ENCODE measurements at regions not wholly inside any gene's neighbourhood (a gene's known extent, or its start where the extent isn't known, plus 50 kb on each side); places are given as distances from the start of the nearest gene placed in this dataset.

GRCh38 chr12:34206061-34206785 lies 183.9 kb downstream of the ALG10 start:
- Histone ChIP-seq H3K9me3 (no peaks in the 10 kb centered on the region), H3K27ac (no peak overlapping the region), H3K36me3 (no peaks in the 10 kb centered on the region), H3K4me1 (no peaks in the 10 kb centered on the region), H3K27me3 (no peaks in the 10 kb centered on the region), H3K4me3 (no peak overlapping the region), H3K9ac (ENCODE audit: low read depth in 2 of 2, low read length in 2 of 2) (no peak overlapping the region)
- intact Hi-C loops (cut with DNase I) = no loop called here
- no peak for TF ChIP-seq CTCF (IDR thresholded peaks at IDR 0.05)
- no peak for DNase-seq

DNA sequence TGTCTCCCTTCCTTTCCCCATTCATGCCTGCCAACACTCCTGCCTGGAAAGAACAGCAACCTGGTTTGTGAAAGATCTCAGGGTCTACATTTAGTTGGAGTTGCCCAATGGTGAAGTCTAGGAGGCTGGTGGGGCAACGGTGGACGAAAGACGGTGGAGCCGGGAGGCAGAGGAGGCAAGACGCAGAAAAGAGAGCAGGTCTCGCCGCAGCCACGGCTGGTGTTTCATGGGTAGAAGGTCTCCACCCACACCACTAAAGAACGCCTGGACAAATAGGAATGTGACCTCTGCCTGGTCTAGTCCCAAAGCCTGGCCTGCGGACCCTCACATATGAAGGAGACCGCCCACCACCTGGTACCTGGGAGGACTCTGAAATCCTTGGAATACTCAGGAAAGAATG lies 185.6 kb downstream of the ALG10 start:
- TF ChIP-seq CTCF (IDR thresholded peaks at IDR 0.05) = no peak
- DNase-seq = no peak
- Histone ChIP-seq H3K27me3 (no peaks in the 10 kb centered on the region), H3K27ac (no peak overlapping the region), H3K4me3 (no peak overlapping the region), H3K9ac (ENCODE audit: low read depth in 2 of 2, low read length in 2 of 2) (no peak overlapping the region), H3K4me1 (no peaks in the 10 kb centered on the region), H3K36me3 (no peaks in the 10 kb centered on the region), H3K9me3 (no peaks in the 10 kb centered on the region)
- intact Hi-C loops (cut with DNase I) = no loop called here

- Histone ChIP-seq H3K4me3 (no peak overlapping the region), H3K36me3 (no peaks in the 10 kb centered on the region), H3K27ac (no peak overlapping the region), H3K9me3 (no peaks in the 10 kb centered on the region), H3K27me3 (no peaks in the 10 kb centered on the region), H3K4me1 (no peaks in the 10 kb centered on the region), H3K9ac (ENCODE audit: low read depth in 2 of 2, low read length in 2 of 2) (no peak overlapping the region)
- intact Hi-C loops (cut with DNase I) = no loop called here
- TF ChIP-seq CTCF (IDR thresholded peaks at IDR 0.05) = no peak
- DNase-seq = no peak
Observed at GRCh38 chr12:34208331-34209258, 186.3 kb downstream of the ALG10 start.

DNA sequence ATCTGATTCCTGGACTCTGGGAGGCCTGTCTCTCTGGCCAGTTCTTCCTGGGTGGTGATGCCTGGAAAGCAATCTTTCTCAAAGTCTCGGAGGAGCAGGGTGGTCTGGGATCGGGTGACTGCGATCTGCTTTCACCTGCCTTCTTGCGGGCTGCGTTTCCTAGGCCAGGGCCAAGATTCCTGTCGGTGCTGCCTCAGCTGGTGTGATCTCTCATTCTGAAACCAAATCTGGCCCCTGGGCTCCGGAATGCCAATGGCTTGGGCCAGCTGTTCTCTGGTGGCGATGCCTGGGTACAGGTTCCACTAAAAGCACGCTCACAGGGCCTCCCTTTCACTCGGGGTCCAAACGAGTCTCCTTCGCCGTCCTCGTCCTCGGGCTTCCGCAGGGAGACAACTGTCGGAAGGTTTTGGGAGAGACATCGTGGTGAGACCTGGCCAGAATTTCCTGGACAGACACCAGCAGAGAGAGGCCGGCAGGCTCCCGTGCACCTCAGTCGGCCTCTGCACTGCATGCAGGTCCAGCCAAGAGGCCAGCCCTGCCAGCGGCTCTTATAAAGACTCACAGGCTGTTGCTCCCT lies 187.1 kb downstream of the ALG10 start:
- Histone ChIP-seq H3K9ac (ENCODE audit: low read depth in 2 of 2, low read length in 2 of 2) (no peak overlapping the region), H3K4me3 (no peak overlapping the region), H3K27me3 (no peaks in the 10 kb centered on the region), H3K27ac (no peak overlapping the region), H3K4me1 (no peaks in the 10 kb centered on the region), H3K36me3 (no peaks in the 10 kb centered on the region), H3K9me3 (no peaks in the 10 kb centered on the region)
- no peak for TF ChIP-seq CTCF (IDR thresholded peaks at IDR 0.05)
- intact Hi-C loops (cut with DNase I) = no loop called here
- no peak for DNase-seq

DNA sequence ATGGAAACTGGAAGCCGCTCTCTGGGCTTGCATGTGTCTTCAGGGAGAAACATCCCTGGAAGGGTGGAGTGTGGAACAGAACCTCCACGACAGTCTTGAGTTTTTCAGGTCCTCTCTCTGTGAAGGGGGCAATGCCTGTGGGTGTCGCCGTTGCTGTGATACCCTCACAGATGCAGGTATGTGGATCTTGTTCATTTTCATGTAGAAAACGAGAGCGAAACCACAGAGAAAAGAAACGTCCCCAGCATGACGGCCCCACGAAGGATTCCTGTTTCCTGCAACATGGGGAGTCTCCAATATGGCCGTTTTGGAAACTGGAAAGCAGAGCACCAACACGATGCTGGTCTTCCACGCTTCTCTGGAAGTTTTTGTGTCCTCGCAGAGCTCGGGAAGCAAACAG lies 187.9 kb downstream of the ALG10 start:
- Histone ChIP-seq H3K27ac (no peak overlapping the region), H3K4me3 (no peak overlapping the region), H3K9me3 (no peaks in the 10 kb centered on the region), H3K4me1 (no peaks in the 10 kb centered on the region), H3K9ac (ENCODE audit: low read depth in 2 of 2, low read length in 2 of 2) (no peak overlapping the region), H3K36me3 (no peaks in the 10 kb centered on the region), H3K27me3 (no peaks in the 10 kb centered on the region)
- intact Hi-C loops (cut with DNase I) = no loop called here
- DNase-seq = no peak
- TF ChIP-seq CTCF (IDR thresholded peaks at IDR 0.05) = no peak
